K562 (cell line): ENCODE measurements at regions not wholly inside any gene's neighbourhood (a gene's known extent, or its start where the extent isn't known, plus 50 kb on each side); places are given as distances from the start of the nearest gene placed in this dataset.

Source experiments
- BDP1 ChIP-seq: IDR thresholded peaks from 3 replicates; pipeline ENCODE4 v1.6.1; 2011; ENCODE audit not compliant: insufficient read length, insufficient read depth
- CHD1 ChIP-seq: fragments of 200-600 bp; sonication (generic); IDR thresholded peaks from one replicate; pipeline ENCODE4 v1.6.1; 2012; ENCODE audit warnings: mild to moderate bottlenecking, moderate library complexity, low read length, inconsistent platforms
- CTCF ChIP-seq, 3 experiments: IDR thresholded peaks in 2 of 3; conservative IDR thresholded peaks in 1 of 3; 2 replicates each; pipeline ENCODE4 v1.5.1; 2011 to 2012; ENCODE audit warnings: low read length in 3 of 3, mild to moderate bottlenecking in 3 of 3, control low read depth in 2 of 3, improper control_type of control experiment in 1 of 3, inconsistent platforms in 1 of 3, low read depth in 1 of 3, mixed read lengths in 1 of 3, moderate library complexity in 1 of 3; ENCODE audit not compliant: insufficient read depth in 2 of 3
- EP300 ChIP-seq: IDR thresholded peaks from 2 replicates; pipeline ENCODE4 v1.6.1; 2012; ENCODE audit warnings: low read length, improper control_type of control experiment
- POLR2A ChIP-seq: fragments of 450-650 bp; conservative IDR thresholded peaks from 2 replicates; pipeline ENCODE4 v1.6.1; 2016
- POU5F1 ChIP-seq: fragments of 150-350 bp; IDR thresholded peaks from 2 replicates; pipeline ENCODE4 v1.6.1; 2014; ENCODE audit warnings: borderline replicate concordance, low read length, low read depth, mild to moderate bottlenecking; ENCODE audit not compliant: partially characterized antibody
- RFX1 ChIP-seq: fragments of 450-650 bp; IDR thresholded peaks from 2 replicates; pipeline ENCODE4 v1.6.1; 2016; ENCODE audit warnings: mild to moderate bottlenecking, moderate library complexity
- SMC3 ChIP-seq: conservative IDR thresholded peaks from 2 replicates; pipeline ENCODE4 v1.6.1; 2011; ENCODE audit warnings: low read depth, low read length, improper control_type of control experiment; ENCODE audit not compliant: insufficient read depth
- ZBED1 ChIP-seq: IDR thresholded peaks from 2 replicates; pipeline ENCODE4 v1.6.1; 2014
- ZBTB8A ChIP-seq: fragments of 450-650 bp; IDR thresholded peaks from 2 replicates; pipeline ENCODE4 v1.6.1; 2018; ENCODE audit warnings: mild to moderate bottlenecking, moderate library complexity; ENCODE audit not compliant: partially characterized antibody
- ZNF24 ChIP-seq: fragments of 450-650 bp; IDR thresholded peaks from 2 replicates; pipeline ENCODE4 v1.6.1; 2016
- ZNF354B ChIP-seq: fragments of 250-450 bp; sonication (Bioruptor Pico); IDR thresholded peaks from 2 replicates; pipeline ENCODE4 v1.4.0; 2020
- ZNF707 ChIP-seq: fragments of 250-450 bp; sonication (Bioruptor Pico); conservative IDR thresholded peaks from 2 replicates; pipeline ENCODE4 v1.8.0; 2022; ENCODE audit warnings: inconsistent platforms, mild to moderate bottlenecking, moderate library complexity

- TF ChIP-seq ZNF24: no peak
- no peak for TF ChIP-seq ZBED1
- TF ChIP-seq POLR2A: no peak
- TF ChIP-seq POU5F1: no peak
- TF ChIP-seq BDP1: no peak
- TF ChIP-seq CHD1: no peak
- no peak for TF ChIP-seq CTCF (IDR thresholded peaks at IDR 0.05 in 2 of 3, conservative IDR thresholded peaks at IDR 0.05 in 1 of 3; ENCODE audit: insufficient read depth in 2 of 3, low read depth in 1 of 3, low read length in 3 of 3)
- TF ChIP-seq ZNF354B: no peak
- TF ChIP-seq RFX1: no peak
- no peak for TF ChIP-seq EP300
- no peak for TF ChIP-seq SMC3
- TF ChIP-seq ZBTB8A: no peak
- TF ChIP-seq ZNF707: no peak
Observed at GRCh38 chr11:95318498-95318897, 87.5 kb upstream of the SESN3 start.
